HEK293T (cell line): ENCODE measurements at regions not wholly inside any gene's neighbourhood (a gene's known extent, or its start where the extent isn't known, plus 50 kb on each side); places are given as distances from the start of the nearest gene placed in this dataset.
"Not testable (repeated sequence)": the region's sequence is repeated elsewhere in the genome, so short reads cannot be mapped to it uniquely, and the experiment has no call there.

Experiments
- CTCF ChIA-PET: fragments of 350-600 bp; formaldehyde crosslinking; extraction: SDS; loops from one replicate; lab custom pipeline; 2021; ENCODE audit warnings: antibody characterized with exemption, inconsistent platforms; lab: Yijun Ruan, JAX
- POLR2A ChIA-PET: fragments of 350-600 bp; formaldehyde crosslinking; extraction: SDS; loops from one replicate; lab custom pipeline; 2020; ENCODE audit warnings: antibody characterized with exemption, inconsistent platforms; lab: Yijun Ruan, JAX
- DNase-seq: peaks from one replicate; pipeline ENCODE4 v3.0.0; 2012; ENCODE audit warnings: mixed read lengths; ENCODE audit errors: extremely low spot score
- ARNT ChIP-seq: fragments of 450-650 bp; IDR thresholded peaks from 2 replicates; pipeline ENCODE4 v1.6.1; 2017; ENCODE audit warnings: mild to moderate bottlenecking
- BHLHE40 ChIP-seq: fragments of 450-650 bp; IDR thresholded peaks from 2 replicates; pipeline ENCODE4 v1.6.1; 2016; ENCODE audit warnings: mild to moderate bottlenecking, moderate library complexity, borderline replicate concordance
- CTBP1 ChIP-seq: fragments of 450-650 bp; IDR thresholded peaks from 2 replicates; pipeline ENCODE4 v1.6.1; 2016; ENCODE audit warnings: borderline replicate concordance
- ELF4 ChIP-seq: fragments of 450-650 bp; IDR thresholded peaks from 2 replicates; pipeline ENCODE4 v1.6.1; 2017; ENCODE audit warnings: antibody characterized with exemption
- FOXA1 ChIP-seq: fragments of 450-650 bp; IDR thresholded peaks from 2 replicates; pipeline ENCODE4 v1.6.1; 2016; ENCODE audit warnings: mild to moderate bottlenecking
- FOXK2 ChIP-seq: fragments of 450-650 bp; IDR thresholded peaks from 2 replicates; pipeline ENCODE4 v1.6.1; 2016; ENCODE audit warnings: mild to moderate bottlenecking
- FOXM1 ChIP-seq: fragments of 450-650 bp; IDR thresholded peaks from 2 replicates; pipeline ENCODE4 v1.6.1; 2017; ENCODE audit warnings: mild to moderate bottlenecking, borderline replicate concordance
- HDGF ChIP-seq: fragments of 450-650 bp; IDR thresholded peaks from 2 replicates; pipeline ENCODE4 v1.6.1; 2017; ENCODE audit warnings: antibody characterized with exemption, borderline replicate concordance
- L3MBTL2 ChIP-seq: fragments of 450-650 bp; conservative IDR thresholded peaks from 2 replicates; pipeline ENCODE4 v1.6.1; 2016; ENCODE audit warnings: mild to moderate bottlenecking
- LEF1 ChIP-seq: fragments of 450-650 bp; IDR thresholded peaks from 2 replicates; pipeline ENCODE4 v1.6.1; 2017; ENCODE audit warnings: mild to moderate bottlenecking, borderline replicate concordance
- NFRKB ChIP-seq: fragments of 450-650 bp; IDR thresholded peaks from 2 replicates; pipeline ENCODE4 v1.6.1; 2016; ENCODE audit warnings: mild to moderate bottlenecking, moderate library complexity
- PKNOX1 ChIP-seq: fragments of 450-650 bp; IDR thresholded peaks from 2 replicates; pipeline ENCODE4 v1.6.1; 2016
- SP1 ChIP-seq: fragments of 450-650 bp; IDR thresholded peaks from 2 replicates; pipeline ENCODE4 v1.6.1; 2017
- SUZ12 ChIP-seq: fragments of 450-650 bp; IDR thresholded peaks from 2 replicates; pipeline ENCODE4 v1.6.1; 2016; ENCODE audit warnings: mild to moderate bottlenecking
- TARDBP ChIP-seq: fragments of 450-650 bp; IDR thresholded peaks from 2 replicates; pipeline ENCODE4 v1.6.1; 2016
- ZNF384 ChIP-seq: fragments of 450-650 bp; IDR thresholded peaks from 2 replicates; pipeline ENCODE4 v1.6.1; 2016

- no peak for DNase-seq
- POLR2A ChIA-PET: no interaction called here
- no peak for TF ChIP-seq ARNT
- TF ChIP-seq TARDBP: no peak
- CTCF ChIA-PET: no interaction called here
Measured at GRCh38 chrX:9298221-9298620, 166.6 kb upstream of the TBL1X start.

- CTCF ChIA-PET: interaction anchor here (0.6 kb wide), 2 partner anchors 14 to 370 kb away, joined by 3 to 6 read pairs; no protein-coding TSS in a partner anchor
- POLR2A ChIA-PET, DNase-seq: not testable (repeated sequence)
Measured at GRCh38 chrX:9299681-9300080, 165.2 kb upstream of the TBL1X start.

GRCh38 chrX:9301836-9302235, 163.0 kb upstream of the TBL1X start:
- CTCF ChIA-PET: no interaction called here
- POLR2A ChIA-PET: no interaction called here
- no peak for DNase-seq
- no peak for TF ChIP-seq NFRKB
- TF ChIP-seq PKNOX1: no peak
- no peak for TF ChIP-seq CTBP1
- TF ChIP-seq ZNF384: no peak
- no peak for TF ChIP-seq SP1
- TF ChIP-seq FOXK2: no peak
- TF ChIP-seq TARDBP: no peak
- no peak for TF ChIP-seq L3MBTL2
- TF ChIP-seq BHLHE40: no peak
- no peak for TF ChIP-seq ELF4
- TF ChIP-seq HDGF: no peak
- no peak for TF ChIP-seq FOXA1

GRCh38 chrX:9302381-9302780, 162.5 kb upstream of the TBL1X start:
- CTCF ChIA-PET: no interaction called here
- TF ChIP-seq HDGF (no peak), TARDBP (no peak), SP1 (no peak), CTBP1 (no peak)
- DNase-seq: no peak
- POLR2A ChIA-PET: no interaction called here

GRCh38 chrX:9308426-9308825, 156.4 kb upstream of the TBL1X start:
- DNase-seq: no peak
- CTCF ChIA-PET: no interaction called here
- TF ChIP-seq ZNF384: no peak
- no peak for TF ChIP-seq BHLHE40
- TF ChIP-seq FOXK2: no peak
- TF ChIP-seq NFRKB: no peak
- TF ChIP-seq HDGF: no peak
- TF ChIP-seq SUZ12: no peak
- no peak for TF ChIP-seq PKNOX1
- no peak for TF ChIP-seq L3MBTL2
- no peak for TF ChIP-seq FOXA1
- POLR2A ChIA-PET: no interaction called here

GRCh38 chrX:9310616-9311015, 154.2 kb upstream of the TBL1X start:
- no peak for TF ChIP-seq FOXM1
- no peak for TF ChIP-seq TARDBP
- no peak for TF ChIP-seq LEF1
- TF ChIP-seq NFRKB: no peak
- no peak for TF ChIP-seq BHLHE40
- no peak for TF ChIP-seq CTBP1
- no peak for TF ChIP-seq ELF4
- TF ChIP-seq FOXA1: no peak
- no peak for TF ChIP-seq ZNF384
- no peak for DNase-seq
- POLR2A ChIA-PET: no interaction called here
- CTCF ChIA-PET: no interaction called here

- DNase-seq: no peak
- TF ChIP-seq NFRKB (no peak), ELF4 (no peak), FOXM1 (no peak), PKNOX1 (no peak), HDGF (no peak), CTBP1 (no peak), BHLHE40 (no peak), LEF1 (no peak), FOXK2 (no peak), ARNT (no peak), TARDBP (no peak), L3MBTL2 (no peak), ZNF384 (no peak)
- ChIA-PET POLR2A (no interaction called here), CTCF (no interaction called here)
Measured at GRCh38 chrX:9311421-9312160, 153.3 kb upstream of the TBL1X start.
